ENCODE measurements at regions not wholly inside any gene's neighbourhood (a gene's known extent, or its start where the extent isn't known, plus 50 kb on each side); places are given as distances from the start of the nearest gene placed in this dataset.

DNA sequence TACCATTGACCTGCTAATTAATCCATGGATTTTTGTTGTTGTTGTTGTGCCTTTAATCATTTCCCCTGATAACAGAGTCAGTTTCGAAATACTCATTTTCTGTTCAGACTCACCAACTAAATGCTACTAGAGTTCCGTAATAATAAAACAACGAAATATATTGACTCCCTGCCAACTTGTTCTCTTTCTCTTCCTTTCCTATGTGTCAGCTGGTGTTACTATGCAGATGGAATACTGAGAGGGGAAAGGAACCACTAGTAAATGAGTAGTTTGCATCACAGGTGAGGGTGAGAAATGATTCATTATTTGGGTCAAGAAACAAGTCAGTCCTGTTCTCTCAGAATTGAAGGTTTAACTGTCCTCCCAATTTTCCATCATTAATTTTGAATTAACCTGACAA lies 1027.3 kb downstream of the TUSC7 start (continued):
- TF ChIP-seq, protein P1, sequence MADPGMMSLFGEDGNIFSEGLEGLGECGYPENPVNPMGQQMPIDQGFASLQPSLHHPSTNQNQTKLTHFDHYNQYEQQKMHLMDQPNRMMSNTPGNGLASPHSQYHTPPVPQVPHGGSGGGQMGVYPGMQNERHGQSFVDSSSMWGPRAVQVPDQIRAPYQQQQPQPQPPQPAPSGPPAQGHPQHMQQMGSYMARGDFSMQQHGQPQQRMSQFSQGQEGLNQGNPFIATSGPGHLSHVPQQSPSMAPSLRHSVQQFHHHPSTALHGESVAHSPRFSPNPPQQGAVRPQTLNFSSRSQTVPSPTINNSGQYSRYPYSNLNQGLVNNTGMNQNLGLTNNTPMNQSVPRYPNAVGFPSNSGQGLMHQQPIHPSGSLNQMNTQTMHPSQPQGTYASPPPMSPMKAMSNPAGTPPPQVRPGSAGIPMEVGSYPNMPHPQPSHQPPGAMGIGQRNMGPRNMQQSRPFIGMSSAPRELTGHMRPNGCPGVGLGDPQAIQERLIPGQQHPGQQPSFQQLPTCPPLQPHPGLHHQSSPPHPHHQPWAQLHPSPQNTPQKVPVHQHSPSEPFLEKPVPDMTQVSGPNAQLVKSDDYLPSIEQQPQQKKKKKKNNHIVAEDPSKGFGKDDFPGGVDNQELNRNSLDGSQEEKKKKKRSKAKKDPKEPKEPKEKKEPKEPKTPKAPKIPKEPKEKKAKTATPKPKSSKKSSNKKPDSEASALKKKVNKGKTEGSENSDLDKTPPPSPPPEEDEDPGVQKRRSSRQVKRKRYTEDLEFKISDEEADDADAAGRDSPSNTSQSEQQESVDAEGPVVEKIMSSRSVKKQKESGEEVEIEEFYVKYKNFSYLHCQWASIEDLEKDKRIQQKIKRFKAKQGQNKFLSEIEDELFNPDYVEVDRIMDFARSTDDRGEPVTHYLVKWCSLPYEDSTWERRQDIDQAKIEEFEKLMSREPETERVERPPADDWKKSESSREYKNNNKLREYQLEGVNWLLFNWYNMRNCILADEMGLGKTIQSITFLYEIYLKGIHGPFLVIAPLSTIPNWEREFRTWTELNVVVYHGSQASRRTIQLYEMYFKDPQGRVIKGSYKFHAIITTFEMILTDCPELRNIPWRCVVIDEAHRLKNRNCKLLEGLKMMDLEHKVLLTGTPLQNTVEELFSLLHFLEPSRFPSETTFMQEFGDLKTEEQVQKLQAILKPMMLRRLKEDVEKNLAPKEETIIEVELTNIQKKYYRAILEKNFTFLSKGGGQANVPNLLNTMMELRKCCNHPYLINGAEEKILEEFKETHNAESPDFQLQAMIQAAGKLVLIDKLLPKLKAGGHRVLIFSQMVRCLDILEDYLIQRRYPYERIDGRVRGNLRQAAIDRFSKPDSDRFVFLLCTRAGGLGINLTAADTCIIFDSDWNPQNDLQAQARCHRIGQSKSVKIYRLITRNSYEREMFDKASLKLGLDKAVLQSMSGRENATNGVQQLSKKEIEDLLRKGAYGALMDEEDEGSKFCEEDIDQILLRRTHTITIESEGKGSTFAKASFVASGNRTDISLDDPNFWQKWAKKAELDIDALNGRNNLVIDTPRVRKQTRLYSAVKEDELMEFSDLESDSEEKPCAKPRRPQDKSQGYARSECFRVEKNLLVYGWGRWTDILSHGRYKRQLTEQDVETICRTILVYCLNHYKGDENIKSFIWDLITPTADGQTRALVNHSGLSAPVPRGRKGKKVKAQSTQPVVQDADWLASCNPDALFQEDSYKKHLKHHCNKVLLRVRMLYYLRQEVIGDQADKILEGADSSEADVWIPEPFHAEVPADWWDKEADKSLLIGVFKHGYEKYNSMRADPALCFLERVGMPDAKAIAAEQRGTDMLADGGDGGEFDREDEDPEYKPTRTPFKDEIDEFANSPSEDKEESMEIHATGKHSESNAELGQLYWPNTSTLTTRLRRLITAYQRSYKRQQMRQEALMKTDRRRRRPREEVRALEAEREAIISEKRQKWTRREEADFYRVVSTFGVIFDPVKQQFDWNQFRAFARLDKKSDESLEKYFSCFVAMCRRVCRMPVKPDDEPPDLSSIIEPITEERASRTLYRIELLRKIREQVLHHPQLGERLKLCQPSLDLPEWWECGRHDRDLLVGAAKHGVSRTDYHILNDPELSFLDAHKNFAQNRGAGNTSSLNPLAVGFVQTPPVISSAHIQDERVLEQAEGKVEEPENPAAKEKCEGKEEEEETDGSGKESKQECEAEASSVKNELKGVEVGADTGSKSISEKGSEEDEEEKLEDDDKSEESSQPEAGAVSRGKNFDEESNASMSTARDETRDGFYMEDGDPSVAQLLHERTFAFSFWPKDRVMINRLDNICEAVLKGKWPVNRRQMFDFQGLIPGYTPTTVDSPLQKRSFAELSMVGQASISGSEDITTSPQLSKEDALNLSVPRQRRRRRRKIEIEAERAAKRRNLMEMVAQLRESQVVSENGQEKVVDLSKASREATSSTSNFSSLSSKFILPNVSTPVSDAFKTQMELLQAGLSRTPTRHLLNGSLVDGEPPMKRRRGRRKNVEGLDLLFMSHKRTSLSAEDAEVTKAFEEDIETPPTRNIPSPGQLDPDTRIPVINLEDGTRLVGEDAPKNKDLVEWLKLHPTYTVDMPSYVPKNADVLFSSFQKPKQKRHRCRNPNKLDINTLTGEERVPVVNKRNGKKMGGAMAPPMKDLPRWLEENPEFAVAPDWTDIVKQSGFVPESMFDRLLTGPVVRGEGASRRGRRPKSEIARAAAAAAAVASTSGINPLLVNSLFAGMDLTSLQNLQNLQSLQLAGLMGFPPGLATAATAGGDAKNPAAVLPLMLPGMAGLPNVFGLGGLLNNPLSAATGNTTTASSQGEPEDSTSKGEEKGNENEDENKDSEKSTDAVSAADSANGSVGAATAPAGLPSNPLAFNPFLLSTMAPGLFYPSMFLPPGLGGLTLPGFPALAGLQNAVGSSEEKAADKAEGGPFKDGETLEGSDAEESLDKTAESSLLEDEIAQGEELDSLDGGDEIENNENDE (IDR thresholded peaks at IDR 0.05; ENCODE audit: low read depth, low read length) = no peak
- TF ChIP-seq, protein P2, sequence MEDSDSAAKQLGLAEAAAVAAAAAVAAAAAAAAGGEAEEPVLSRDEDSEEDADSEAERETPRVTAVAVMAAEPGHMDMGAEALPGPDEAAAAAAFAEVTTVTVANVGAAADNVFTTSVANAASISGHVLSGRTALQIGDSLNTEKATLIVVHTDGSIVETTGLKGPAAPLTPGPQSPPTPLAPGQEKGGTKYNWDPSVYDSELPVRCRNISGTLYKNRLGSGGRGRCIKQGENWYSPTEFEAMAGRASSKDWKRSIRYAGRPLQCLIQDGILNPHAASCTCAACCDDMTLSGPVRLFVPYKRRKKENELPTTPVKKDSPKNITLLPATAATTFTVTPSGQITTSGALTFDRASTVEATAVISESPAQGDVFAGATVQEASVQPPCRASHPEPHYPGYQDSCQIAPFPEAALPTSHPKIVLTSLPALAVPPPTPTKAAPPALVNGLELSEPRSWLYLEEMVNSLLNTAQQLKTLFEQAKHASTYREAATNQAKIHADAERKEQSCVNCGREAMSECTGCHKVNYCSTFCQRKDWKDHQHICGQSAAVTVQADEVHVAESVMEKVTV (CRISPR knock-in tag; IDR thresholded peaks at IDR 0.05) = no peak
- TF ChIP-seq HDGF (IDR thresholded peaks at IDR 0.05) = no peak
- no peak for TF ChIP-seq ZZZ3 (IDR thresholded peaks at IDR 0.05)
- TF ChIP-seq, protein P3, sequence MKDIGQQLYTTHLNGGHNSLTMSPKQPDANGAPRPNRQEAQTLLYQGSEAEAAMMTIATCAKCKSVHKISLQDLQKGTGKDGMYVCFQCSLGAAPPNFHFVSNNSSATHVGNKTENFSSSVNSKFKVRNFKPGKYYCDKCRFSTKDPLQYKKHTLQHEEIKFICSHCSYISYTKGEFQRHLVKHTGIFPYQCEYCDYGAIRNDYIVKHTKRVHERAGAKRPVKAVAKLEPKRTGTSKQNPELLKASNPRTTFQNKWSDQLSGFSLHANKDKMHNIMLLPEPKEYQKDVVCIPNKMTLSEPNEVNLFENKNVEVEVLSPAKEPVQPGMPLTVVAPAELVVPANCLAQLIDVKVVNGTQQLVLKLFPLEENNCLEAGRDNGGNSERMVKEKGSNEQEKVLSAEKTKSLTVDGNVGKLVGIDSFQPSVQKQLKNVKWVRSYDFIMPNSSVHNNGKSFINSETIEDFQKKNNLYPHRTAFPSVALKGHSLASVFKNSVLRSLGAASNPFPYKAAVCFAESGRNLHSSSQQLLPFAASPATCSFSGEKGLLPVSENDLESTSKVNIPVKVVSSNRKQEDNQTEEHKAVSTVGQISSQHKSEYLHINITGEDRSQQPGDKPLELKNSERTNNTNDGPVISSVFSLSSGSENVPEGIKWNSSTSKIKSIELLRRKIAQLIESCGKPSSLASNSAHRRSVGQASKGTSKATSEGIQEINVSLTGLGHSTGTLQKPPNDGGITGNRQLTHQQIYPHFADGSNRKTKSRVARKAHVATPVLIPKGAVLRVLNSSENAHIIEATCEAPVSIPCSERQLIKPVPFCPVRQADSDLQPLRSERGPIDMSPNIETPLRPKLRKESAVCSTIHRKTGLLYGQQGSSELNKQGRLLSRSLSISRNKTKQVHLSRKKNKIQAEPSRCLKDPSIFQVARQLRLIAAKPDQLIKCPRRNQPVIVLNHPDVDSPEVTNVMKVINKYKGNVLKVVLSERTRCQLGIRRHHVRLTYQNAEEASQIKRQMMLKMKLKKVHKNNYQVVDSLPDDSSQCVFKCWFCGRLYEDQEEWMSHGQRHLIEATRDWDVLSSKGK (CRISPR knock-in tag; IDR thresholded peaks at IDR 0.05) = no peak
- TF ChIP-seq, protein P4, sequence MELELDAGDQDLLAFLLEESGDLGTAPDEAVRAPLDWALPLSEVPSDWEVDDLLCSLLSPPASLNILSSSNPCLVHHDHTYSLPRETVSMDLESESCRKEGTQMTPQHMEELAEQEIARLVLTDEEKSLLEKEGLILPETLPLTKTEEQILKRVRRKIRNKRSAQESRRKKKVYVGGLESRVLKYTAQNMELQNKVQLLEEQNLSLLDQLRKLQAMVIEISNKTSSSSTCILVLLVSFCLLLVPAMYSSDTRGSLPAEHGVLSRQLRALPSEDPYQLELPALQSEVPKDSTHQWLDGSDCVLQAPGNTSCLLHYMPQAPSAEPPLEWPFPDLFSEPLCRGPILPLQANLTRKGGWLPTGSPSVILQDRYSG (tag; conservative IDR thresholded peaks at IDR 0.05; ENCODE audit: low read depth) = no peak
- TF ChIP-seq TCF3 (CRISPR knock-in tag; IDR thresholded peaks at IDR 0.05) = no peak
- TF ChIP-seq RFX1 (IDR thresholded peaks at IDR 0.05) = no peak
- TF ChIP-seq, protein P5, sequence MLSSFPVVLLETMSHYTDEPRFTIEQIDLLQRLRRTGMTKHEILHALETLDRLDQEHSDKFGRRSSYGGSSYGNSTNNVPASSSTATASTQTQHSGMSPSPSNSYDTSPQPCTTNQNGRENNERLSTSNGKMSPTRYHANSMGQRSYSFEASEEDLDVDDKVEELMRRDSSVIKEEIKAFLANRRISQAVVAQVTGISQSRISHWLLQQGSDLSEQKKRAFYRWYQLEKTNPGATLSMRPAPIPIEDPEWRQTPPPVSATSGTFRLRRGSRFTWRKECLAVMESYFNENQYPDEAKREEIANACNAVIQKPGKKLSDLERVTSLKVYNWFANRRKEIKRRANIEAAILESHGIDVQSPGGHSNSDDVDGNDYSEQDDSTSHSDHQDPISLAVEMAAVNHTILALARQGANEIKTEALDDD (IDR thresholded peaks at IDR 0.05) = no peak

Measured in K562 (cell line).